ENCODE measurements at regions not wholly inside any gene's neighbourhood (a gene's known extent, or its start where the extent isn't known, plus 50 kb on each side); places are given as distances from the start of the nearest gene placed in this dataset.

- no peak overlapping the region for H3K4me3 ChIP-seq (ENCODE audit: low read depth, low read length)
- DNase-seq (ENCODE audit: low read depth): no peak
- TF ChIP-seq CTCF (conservative IDR thresholded peaks at IDR 0.05; ENCODE audit: low read depth, low read length): no peak
Measured at GRCh38 chr1:82695443-82695842, 894.7 kb downstream of the ADGRL2 start.

- TF ChIP-seq CTCF (conservative IDR thresholded peaks at IDR 0.05; ENCODE audit: low read depth, low read length): no peak
- no peak overlapping the region for H3K4me3 ChIP-seq (ENCODE audit: low read depth, low read length)
- DNase-seq (ENCODE audit: low read depth): no peak
Measured at GRCh38 chr1:82690411-82690810, 889.7 kb downstream of the ADGRL2 start.

GRCh38 chr1:82689217-82689616, 888.5 kb downstream of the ADGRL2 start:
- no peak for DNase-seq (ENCODE audit: low read depth)
- TF ChIP-seq CTCF (conservative IDR thresholded peaks at IDR 0.05; ENCODE audit: low read depth, low read length): no peak
- H3K4me3 ChIP-seq (ENCODE audit: low read depth, low read length): no peak overlapping the region

GRCh38 chr1:82686774-82687173, 886.0 kb downstream of the ADGRL2 start:
- DNase-seq (ENCODE audit: low read depth): no peak
- H3K4me3 ChIP-seq (ENCODE audit: low read depth, low read length): no peak overlapping the region
- TF ChIP-seq CTCF (conservative IDR thresholded peaks at IDR 0.05; ENCODE audit: low read depth, low read length): no peak

GRCh38 chr1:82646888-82647287, 846.2 kb downstream of the ADGRL2 start:
- no peak overlapping the region for H3K4me3 ChIP-seq (ENCODE audit: low read depth, low read length)
- no peak for DNase-seq (ENCODE audit: low read depth)
- TF ChIP-seq CTCF (conservative IDR thresholded peaks at IDR 0.05; ENCODE audit: low read depth, low read length): no peak

- H3K4me3 ChIP-seq (ENCODE audit: low read depth, low read length): no peak overlapping the region
- no peak for DNase-seq (ENCODE audit: low read depth)
- no peak for TF ChIP-seq CTCF (conservative IDR thresholded peaks at IDR 0.05; ENCODE audit: low read depth, low read length)
Measured at GRCh38 chr1:82646336-82646735, 845.6 kb downstream of the ADGRL2 start.

- DNase-seq (ENCODE audit: low read depth): no peak
- no peak for TF ChIP-seq CTCF (conservative IDR thresholded peaks at IDR 0.05; ENCODE audit: low read depth, low read length)
- H3K4me3 ChIP-seq (ENCODE audit: low read depth, low read length): no peak overlapping the region
Measured at GRCh38 chr1:82644186-82644915, 843.6 kb downstream of the ADGRL2 start.

Measured in epithelial cell of proximal tubule (primary cell).